ENCODE measurements at regions not wholly inside any gene's neighbourhood (a gene's known extent, or its start where the extent isn't known, plus 50 kb on each side); places are given as distances from the start of the nearest gene placed in this dataset.

DNA sequence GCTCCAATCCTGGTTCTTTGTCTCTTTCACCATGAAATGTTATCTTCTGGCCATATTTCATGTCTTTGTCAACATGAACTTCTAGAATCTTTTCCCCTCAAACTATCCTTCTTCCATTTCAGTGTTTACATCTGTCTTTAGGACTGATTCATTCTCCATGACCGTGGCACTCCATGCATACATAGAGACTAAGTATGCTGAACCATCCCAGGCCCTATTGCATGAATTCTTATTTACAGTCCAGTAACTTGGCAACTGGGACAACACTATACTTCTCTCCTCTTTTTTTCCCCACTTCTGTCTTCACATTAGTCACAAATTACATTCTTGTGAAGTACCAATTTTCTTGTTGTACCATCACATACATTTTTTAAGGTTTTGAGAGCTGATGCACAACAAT lies 109.8 kb upstream of the GALNT13 start:
- peaks cover 5 to 54% (median 15%) of the 10 kb centered on the region in 7 donors for H3K9me3 Mint-ChIP-seq
- no peaks in the 10 kb centered on the region for H3K27me3 Mint-ChIP-seq
- H3K36me3 Mint-ChIP-seq: no peaks in the 10 kb centered on the region
- H3K4me1 Mint-ChIP-seq: no peaks in the 10 kb centered on the region
- H3K27me3 ChIP-seq (ENCODE audit: control insufficient read depth, insufficient read depth, low read length): no peaks in the 10 kb centered on the region
- no peak for DNase-seq
- no peak overlapping the region for H3K4me3 ChIP-seq (ENCODE audit: low read depth, low read length)
- no peaks in the 10 kb centered on the region for H3K4me1 ChIP-seq (ENCODE audit: control insufficient read depth, insufficient read depth, low read length, poor library complexity, severe bottlenecking)
- H3K27ac Mint-ChIP-seq: no peak overlapping the region
- H3K4me3 Mint-ChIP-seq: no peak overlapping the region
- H3K36me3 ChIP-seq (ENCODE audit: control insufficient read depth, insufficient read depth, low read length): no peaks in the 10 kb centered on the region
- H3K9me3 ChIP-seq (ENCODE audit: control insufficient read depth in 2 of 2, low read length in 2 of 2): peaks cover 10 to 31% of the 10 kb centered on the region in 2 experiments
- no peak overlapping the region for H3K27ac ChIP-seq (ENCODE audit: insufficient read depth, low read length, poor library complexity, severe bottlenecking)
- ATAC-seq (ENCODE audit: low read depth in 2 of 2): no peak

DNA sequence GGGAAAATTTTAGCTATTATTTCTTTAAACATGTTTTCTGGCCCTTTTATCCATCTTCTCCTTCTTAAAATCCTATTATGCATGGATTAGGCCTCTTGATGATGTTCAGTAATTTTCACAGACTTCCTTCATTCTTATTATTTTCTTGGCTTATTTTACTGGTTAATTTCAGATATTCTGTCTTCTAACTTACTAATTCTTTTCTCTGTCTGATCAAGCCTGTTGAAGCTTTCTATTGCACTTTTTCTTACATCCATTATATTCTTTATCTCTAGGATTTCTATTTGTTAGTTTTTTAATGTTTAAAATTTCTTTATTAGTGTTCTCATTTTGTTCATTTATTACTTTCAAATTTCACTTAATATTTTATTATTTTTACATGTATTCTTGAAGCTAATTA lies 105.3 kb upstream of the GALNT13 start:
- H3K9me3 Mint-ChIP-seq: peaks cover 8 to 49% (median 18%) of the 10 kb centered on the region in 7 donors
- DNase-seq (no peak), ATAC-seq (ENCODE audit: low read depth in 2 of 2) (no peak)
- H3K9me3 ChIP-seq (ENCODE audit: control insufficient read depth in 2 of 2, low read length in 2 of 2): peaks cover 14 to 46% of the 10 kb centered on the region in 2 experiments
- no peaks in the 10 kb centered on the region for H3K4me1 ChIP-seq (ENCODE audit: control insufficient read depth, insufficient read depth, low read length, poor library complexity, severe bottlenecking)
- H3K27me3 Mint-ChIP-seq: no peaks in the 10 kb centered on the region
- no peaks in the 10 kb centered on the region for H3K36me3 Mint-ChIP-seq
- no peaks in the 10 kb centered on the region for H3K36me3 ChIP-seq (ENCODE audit: control insufficient read depth, insufficient read depth, low read length)
- no peak overlapping the region for H3K27ac ChIP-seq (ENCODE audit: insufficient read depth, low read length, poor library complexity, severe bottlenecking)
- no peak overlapping the region for H3K4me3 ChIP-seq (ENCODE audit: low read depth, low read length)
- no peaks in the 10 kb centered on the region for H3K4me1 Mint-ChIP-seq
- H3K4me3 Mint-ChIP-seq: no peak overlapping the region
- no peaks in the 10 kb centered on the region for H3K27me3 ChIP-seq (ENCODE audit: control insufficient read depth, insufficient read depth, low read length)
- no peak overlapping the region for H3K27ac Mint-ChIP-seq

DNA sequence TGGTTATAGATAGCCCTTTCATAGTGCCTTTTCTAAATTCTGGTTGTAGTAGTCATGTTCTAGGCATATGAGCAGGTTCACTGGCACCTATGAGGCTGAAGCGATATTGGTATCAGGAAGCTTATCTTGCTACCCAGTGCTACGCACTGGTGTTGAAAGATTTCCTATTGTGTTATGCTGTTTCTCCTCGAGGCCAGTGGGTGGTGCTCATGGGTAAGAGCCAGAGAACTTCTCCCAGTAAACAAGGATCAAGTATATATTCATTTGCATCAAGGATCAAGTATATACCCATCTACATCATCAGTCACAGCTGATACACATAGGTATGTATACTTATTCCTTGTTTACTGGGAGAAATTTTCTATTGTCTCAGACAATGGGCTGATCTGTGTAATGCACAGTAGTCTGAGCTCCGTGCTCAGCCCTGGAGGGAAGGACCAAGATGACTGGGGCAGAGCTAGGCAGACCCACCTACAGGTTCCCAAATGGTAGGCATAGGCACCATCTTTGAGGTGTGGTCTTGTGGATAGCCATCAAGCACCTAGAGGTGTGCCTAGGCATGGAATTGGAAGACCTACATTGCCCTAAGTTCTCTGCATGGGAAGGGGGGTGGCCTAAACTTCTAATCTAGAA lies 101.2 kb upstream of the GALNT13 start:
- Histone ChIP-seq H3K9me3 (ENCODE audit: control insufficient read depth in 2 of 2, low read length in 2 of 2) (peaks cover 14 to 34% of the 10 kb centered on the region in 2 experiments), H3K27me3 (ENCODE audit: control insufficient read depth, insufficient read depth, low read length) (no peaks in the 10 kb centered on the region), H3K36me3 (ENCODE audit: control insufficient read depth, insufficient read depth, low read length) (no peaks in the 10 kb centered on the region), H3K4me1 (ENCODE audit: control insufficient read depth, insufficient read depth, low read length, poor library complexity, severe bottlenecking) (no peaks in the 10 kb centered on the region), H3K4me3 (ENCODE audit: low read depth, low read length) (no peak overlapping the region), H3K27ac (ENCODE audit: insufficient read depth, low read length, poor library complexity, severe bottlenecking) (no peak overlapping the region)
- ATAC-seq (ENCODE audit: low read depth in 2 of 2) (no peak), DNase-seq (no peak)
- H3K4me1 Mint-ChIP-seq: no peaks in the 10 kb centered on the region
- H3K27ac Mint-ChIP-seq: no peak overlapping the region
- no peaks in the 10 kb centered on the region for H3K27me3 Mint-ChIP-seq
- no peaks in the 10 kb centered on the region for H3K36me3 Mint-ChIP-seq
- H3K4me3 Mint-ChIP-seq: no peak overlapping the region
- H3K9me3 Mint-ChIP-seq: peaks cover 2 to 37% (median 12%) of the 10 kb centered on the region in 7 donors

DNA sequence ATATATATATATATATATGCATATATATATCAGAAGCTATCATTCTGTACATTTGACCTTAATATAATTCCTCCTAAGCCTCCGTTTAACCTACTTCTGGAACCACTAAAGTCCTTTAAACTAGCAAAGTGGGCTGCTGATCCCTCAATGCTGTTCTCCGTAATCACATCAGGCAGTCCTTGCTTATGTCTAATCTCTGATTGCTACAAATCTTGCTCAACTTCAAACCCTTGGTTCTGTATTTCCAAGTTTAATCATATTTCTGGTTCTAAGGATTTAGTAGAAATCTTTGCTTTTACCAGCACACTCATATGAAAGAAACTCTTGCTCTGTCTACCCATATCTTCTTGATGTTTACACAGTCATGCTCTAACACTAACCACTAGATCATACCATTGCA lies 91.5 kb upstream of the GALNT13 start:
- Mint-ChIP-seq H3K4me1 (no peaks in the 10 kb centered on the region), H3K27ac (no peak overlapping the region), H3K36me3 (no peaks in the 10 kb centered on the region), H3K9me3 (peaks cover 0 to 15% (median 3%) of the 10 kb centered on the region in 7 donors), H3K27me3 (no peaks in the 10 kb centered on the region), H3K4me3 (no peak overlapping the region)
- ATAC-seq (ENCODE audit: low read depth in 2 of 2) (no peak), DNase-seq (no peak)
- H3K27ac ChIP-seq (ENCODE audit: insufficient read depth, low read length, poor library complexity, severe bottlenecking): no peak overlapping the region
- no peaks in the 10 kb centered on the region for H3K9me3 ChIP-seq (ENCODE audit: control insufficient read depth in 2 of 2, low read length in 2 of 2)
- no peak overlapping the region for H3K4me3 ChIP-seq (ENCODE audit: low read depth, low read length)
- no peaks in the 10 kb centered on the region for H3K36me3 ChIP-seq (ENCODE audit: control insufficient read depth, insufficient read depth, low read length)
- no peaks in the 10 kb centered on the region for H3K27me3 ChIP-seq (ENCODE audit: control insufficient read depth, insufficient read depth, low read length)
- no peaks in the 10 kb centered on the region for H3K4me1 ChIP-seq (ENCODE audit: control insufficient read depth, insufficient read depth, low read length, poor library complexity, severe bottlenecking)

DNA sequence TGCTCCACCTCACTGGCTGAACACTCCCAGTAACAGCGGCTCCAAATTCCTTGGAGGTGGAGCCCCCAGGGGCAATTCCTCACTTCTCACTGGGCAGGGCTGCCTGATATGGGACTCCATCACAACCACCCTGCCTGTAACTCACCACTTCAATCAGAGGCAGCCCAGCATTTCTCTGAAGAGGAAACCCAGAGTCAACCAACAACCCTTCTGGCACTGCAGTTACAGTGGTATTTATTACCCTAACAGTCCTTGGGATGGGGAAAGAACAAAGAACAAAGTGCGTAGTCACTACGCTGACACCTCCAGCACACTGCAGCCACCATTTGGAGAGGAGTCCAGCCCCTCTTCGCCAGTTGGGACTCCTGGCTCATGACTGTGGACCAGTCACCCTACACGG lies 85.7 kb upstream of the GALNT13 start:
- H3K36me3 Mint-ChIP-seq: no peaks in the 10 kb centered on the region
- H3K9me3 Mint-ChIP-seq: peaks cover 2 to 16% (median 11%) of the 10 kb centered on the region in 7 donors
- H3K4me3 ChIP-seq (ENCODE audit: low read depth, low read length): no peak overlapping the region
- no peak overlapping the region for H3K27ac Mint-ChIP-seq
- H3K9me3 ChIP-seq (ENCODE audit: control insufficient read depth in 2 of 2, low read length in 2 of 2): no peaks in the 10 kb centered on the region
- H3K27ac ChIP-seq (ENCODE audit: insufficient read depth, low read length, poor library complexity, severe bottlenecking): no peak overlapping the region
- H3K27me3 ChIP-seq (ENCODE audit: control insufficient read depth, insufficient read depth, low read length): no peaks in the 10 kb centered on the region
- no peaks in the 10 kb centered on the region for H3K27me3 Mint-ChIP-seq
- DNase-seq: no peak
- no peaks in the 10 kb centered on the region for H3K4me1 Mint-ChIP-seq
- H3K4me1 ChIP-seq (ENCODE audit: control insufficient read depth, insufficient read depth, low read length, poor library complexity, severe bottlenecking): no peaks in the 10 kb centered on the region
- no peak overlapping the region for H3K4me3 Mint-ChIP-seq
- no peak for ATAC-seq (ENCODE audit: low read depth in 2 of 2)
- H3K36me3 ChIP-seq (ENCODE audit: control insufficient read depth, insufficient read depth, low read length): no peaks in the 10 kb centered on the region

DNA sequence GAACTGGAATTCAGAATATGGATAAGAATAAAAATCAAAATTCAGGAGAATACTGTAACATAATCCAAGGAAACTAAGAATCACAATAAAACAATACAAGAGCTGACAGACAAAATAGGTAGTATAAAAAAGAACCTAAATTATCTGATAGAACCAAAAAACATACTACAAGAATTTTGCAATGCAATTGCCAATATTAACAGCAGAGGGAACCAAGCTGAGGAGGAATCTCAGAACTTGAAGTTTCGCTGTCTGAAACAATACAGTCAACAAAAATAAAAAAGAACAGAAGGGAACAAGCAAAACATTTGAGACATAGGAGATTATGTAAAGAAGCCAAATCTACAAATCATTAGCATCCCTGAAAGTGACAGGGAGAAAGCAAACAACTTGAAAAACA lies 84.1 kb upstream of the GALNT13 start:
- no peak overlapping the region for H3K27ac Mint-ChIP-seq
- H3K27ac ChIP-seq (ENCODE audit: insufficient read depth, low read length, poor library complexity, severe bottlenecking): no peak overlapping the region
- H3K9me3 Mint-ChIP-seq: peaks cover 2 to 23% (median 13%) of the 10 kb centered on the region in 7 donors
- no peaks in the 10 kb centered on the region for H3K4me1 Mint-ChIP-seq
- no peaks in the 10 kb centered on the region for H3K36me3 ChIP-seq (ENCODE audit: control insufficient read depth, insufficient read depth, low read length)
- H3K36me3 Mint-ChIP-seq: no peaks in the 10 kb centered on the region
- no peaks in the 10 kb centered on the region for H3K27me3 Mint-ChIP-seq
- no peaks in the 10 kb centered on the region for H3K9me3 ChIP-seq (ENCODE audit: control insufficient read depth in 2 of 2, low read length in 2 of 2)
- no peak overlapping the region for H3K4me3 ChIP-seq (ENCODE audit: low read depth, low read length)
- H3K4me3 Mint-ChIP-seq: no peak overlapping the region
- DNase-seq (no peak), ATAC-seq (ENCODE audit: low read depth in 2 of 2) (no peak)
- no peaks in the 10 kb centered on the region for H3K4me1 ChIP-seq (ENCODE audit: control insufficient read depth, insufficient read depth, low read length, poor library complexity, severe bottlenecking)
- no peaks in the 10 kb centered on the region for H3K27me3 ChIP-seq (ENCODE audit: control insufficient read depth, insufficient read depth, low read length)

DNA sequence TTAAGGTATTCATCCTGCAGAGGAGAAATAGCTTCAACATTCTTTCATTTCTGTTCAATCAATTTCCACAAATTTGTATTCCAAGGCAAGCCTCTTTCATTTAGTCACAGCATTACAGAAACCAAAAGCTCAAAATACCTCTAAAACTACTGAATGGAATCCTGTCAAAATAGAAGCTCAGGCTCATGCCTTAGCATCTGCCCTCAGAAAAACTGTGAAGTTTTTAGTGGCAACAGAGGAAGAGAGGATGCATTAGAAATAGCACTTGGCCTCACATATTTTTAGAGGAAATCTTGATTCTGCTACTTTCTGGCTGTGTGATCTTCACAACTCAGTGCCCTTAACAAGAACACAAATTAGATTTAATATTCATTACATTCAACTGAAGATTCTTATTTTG lies 69.1 kb upstream of the GALNT13 start:
- DNase-seq (no peak), ATAC-seq (ENCODE audit: low read depth in 2 of 2) (no peak)
- peaks cover 0 to 5% (median 0%) of the 10 kb centered on the region in 7 donors for H3K9me3 Mint-ChIP-seq
- H3K4me1 Mint-ChIP-seq: no peaks in the 10 kb centered on the region
- no peaks in the 10 kb centered on the region for H3K4me1 ChIP-seq (ENCODE audit: control insufficient read depth, insufficient read depth, low read length, poor library complexity, severe bottlenecking)
- H3K36me3 ChIP-seq (ENCODE audit: control insufficient read depth, insufficient read depth, low read length): no peaks in the 10 kb centered on the region
- H3K4me3 ChIP-seq (ENCODE audit: low read depth, low read length): no peak overlapping the region
- H3K36me3 Mint-ChIP-seq: no peaks in the 10 kb centered on the region
- no peak overlapping the region for H3K27ac Mint-ChIP-seq
- no peak overlapping the region for H3K4me3 Mint-ChIP-seq
- no peaks in the 10 kb centered on the region for H3K27me3 ChIP-seq (ENCODE audit: control insufficient read depth, insufficient read depth, low read length)
- no peaks in the 10 kb centered on the region for H3K27me3 Mint-ChIP-seq
- H3K27ac ChIP-seq (ENCODE audit: insufficient read depth, low read length, poor library complexity, severe bottlenecking): no peak overlapping the region
- H3K9me3 ChIP-seq (ENCODE audit: control insufficient read depth in 2 of 2, low read length in 2 of 2): no peaks in the 10 kb centered on the region

DNA sequence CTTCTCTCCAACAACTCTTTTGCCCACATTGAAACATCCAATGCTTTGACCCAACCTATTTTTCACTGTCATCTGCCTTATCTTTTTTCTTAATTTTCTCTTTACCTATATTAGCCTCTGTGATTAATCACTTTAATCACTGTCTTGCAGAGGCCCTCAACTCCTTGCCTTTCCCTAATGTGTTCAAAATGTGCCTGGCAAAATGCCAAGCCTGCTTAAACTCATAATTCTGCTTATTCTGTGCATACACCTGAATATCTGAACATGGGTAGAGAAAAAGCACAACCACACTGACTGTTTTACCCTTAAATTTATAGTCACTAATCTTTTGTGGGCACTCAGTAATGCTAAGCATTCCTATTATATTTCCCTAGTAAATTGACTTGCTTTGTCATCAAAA lies 63.0 kb upstream of the GALNT13 start:
- no peaks in the 10 kb centered on the region for H3K4me1 Mint-ChIP-seq
- no peaks in the 10 kb centered on the region for H3K27me3 Mint-ChIP-seq
- Histone ChIP-seq H3K4me3 (ENCODE audit: low read depth, low read length) (no peak overlapping the region), H3K36me3 (ENCODE audit: control insufficient read depth, insufficient read depth, low read length) (no peaks in the 10 kb centered on the region), H3K27ac (ENCODE audit: insufficient read depth, low read length, poor library complexity, severe bottlenecking) (no peak overlapping the region), H3K27me3 (ENCODE audit: control insufficient read depth, insufficient read depth, low read length) (no peaks in the 10 kb centered on the region), H3K9me3 (ENCODE audit: control insufficient read depth in 2 of 2, low read length in 2 of 2) (no peaks in the 10 kb centered on the region), H3K4me1 (ENCODE audit: control insufficient read depth, insufficient read depth, low read length, poor library complexity, severe bottlenecking) (no peaks in the 10 kb centered on the region)
- peaks cover 0 to 4% (median 1%) of the 10 kb centered on the region in 7 donors for H3K9me3 Mint-ChIP-seq
- no peak overlapping the region for H3K4me3 Mint-ChIP-seq
- ATAC-seq (ENCODE audit: low read depth in 2 of 2) (no peak), DNase-seq (no peak)
- H3K36me3 Mint-ChIP-seq: no peaks in the 10 kb centered on the region
- H3K27ac Mint-ChIP-seq: no peak overlapping the region
